ENCODE measurements at regions not wholly inside any gene's neighbourhood (a gene's known extent, or its start where the extent isn't known, plus 50 kb on each side); places are given as distances from the start of the nearest gene placed in this dataset.

DNA sequence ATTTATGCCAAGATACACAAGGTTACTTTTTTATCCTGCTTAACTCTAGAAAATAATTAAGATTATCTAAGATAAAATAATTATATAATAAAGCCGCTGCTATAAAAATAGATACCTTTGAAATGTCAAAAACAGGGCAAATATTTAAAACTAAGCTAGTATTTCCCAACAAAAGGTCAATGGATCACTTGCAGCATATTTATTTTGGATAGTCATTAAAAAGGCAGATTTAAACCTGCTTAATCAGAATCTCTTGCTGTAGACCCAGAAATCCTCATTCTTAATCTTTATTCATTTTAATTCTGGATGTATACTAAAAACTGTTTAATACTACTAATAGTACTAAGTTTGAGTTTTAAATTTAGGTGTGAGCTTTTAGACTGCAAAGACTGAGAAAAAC is 139.0 kb upstream of the CWC22 start:
- no peak for TF ChIP-seq CTCF (IDR thresholded peaks at IDR 0.05; ENCODE audit: low read depth, low read length)

DNA sequence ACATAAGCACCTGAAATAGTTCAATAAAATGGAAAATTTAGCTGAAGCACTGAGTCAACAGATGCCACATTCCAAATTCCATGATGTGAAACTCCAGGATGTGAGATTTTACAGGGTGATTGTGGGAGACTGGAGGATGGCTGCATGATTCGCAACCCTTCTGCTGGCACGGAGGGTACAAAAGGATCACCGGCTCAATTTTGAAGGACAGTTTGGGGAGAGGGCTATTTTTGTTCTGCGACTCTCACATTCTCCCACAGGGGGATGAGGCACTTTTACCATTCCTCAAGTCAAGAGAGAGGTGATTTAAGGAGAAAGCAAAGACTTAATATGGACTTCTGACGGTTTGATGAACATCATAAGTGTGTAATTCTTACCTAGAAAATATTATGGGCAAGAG is 138.1 kb upstream of the CWC22 start:
- DNase-seq (ENCODE audit: low read depth, low spot score): no peak
- no peak overlapping the region for H3K4me3 ChIP-seq (ENCODE audit: low read depth, low read length)
- ChIA-PET POLR2A (no interaction called here), CTCF (no interaction called here)
- TF ChIP-seq CTCF (IDR thresholded peaks at IDR 0.05; ENCODE audit: low read depth, low read length): no peak
- H3K9me3 ChIP-seq (ENCODE audit: control insufficient read depth, insufficient read depth, low read length): no peaks in the 10 kb centered on the region
- H3K27ac ChIP-seq (ENCODE audit: low read depth, low read length): no peak overlapping the region
- H3K27me3 ChIP-seq (ENCODE audit: control insufficient read depth, insufficient read depth, low read length): no peaks in the 10 kb centered on the region

More for the DNA sequence above, 139.0 kb upstream of the CWC22 start:
- H3K27me3 ChIP-seq (ENCODE audit: control insufficient read depth, insufficient read depth, low read length): no peaks in the 10 kb centered on the region
- H3K9me3 ChIP-seq (ENCODE audit: control insufficient read depth, insufficient read depth, low read length): no peaks in the 10 kb centered on the region
- no peak for DNase-seq (ENCODE audit: low read depth, low spot score)
- CTCF ChIA-PET: interaction anchor here (1.8 kb wide), 1 partner anchor 20 kb away, joined by 12 read pairs; no protein-coding TSS in a partner anchor
- no peak overlapping the region for H3K27ac ChIP-seq (ENCODE audit: low read depth, low read length)
- H3K4me3 ChIP-seq (ENCODE audit: low read depth, low read length): no peak overlapping the region
- POLR2A ChIA-PET: no interaction called here

- ChIA-PET CTCF (no interaction called here), POLR2A (no interaction called here)
- no peaks in the 10 kb centered on the region for H3K27me3 ChIP-seq (ENCODE audit: control insufficient read depth, insufficient read depth, low read length)
- H3K9me3 ChIP-seq (ENCODE audit: control insufficient read depth, insufficient read depth, low read length): no peaks in the 10 kb centered on the region
- no peak overlapping the region for H3K4me3 ChIP-seq (ENCODE audit: low read depth, low read length)
- no peak for TF ChIP-seq CTCF (IDR thresholded peaks at IDR 0.05; ENCODE audit: low read depth, low read length)
- no peak for DNase-seq (ENCODE audit: low read depth, low spot score)
- H3K27ac ChIP-seq (ENCODE audit: low read depth, low read length): no peak overlapping the region
Observed at GRCh38 chr2:180144338-180144813, 137.3 kb upstream of the CWC22 start.

GRCh38 chr2:180143633-180144337 is 136.7 kb upstream of the CWC22 start:
- TF ChIP-seq CTCF (IDR thresholded peaks at IDR 0.05; ENCODE audit: low read depth, low read length): no peak
- DNase-seq (ENCODE audit: low read depth, low spot score): no peak
- H3K27ac ChIP-seq (ENCODE audit: low read depth, low read length): no peak overlapping the region
- H3K9me3 ChIP-seq (ENCODE audit: control insufficient read depth, insufficient read depth, low read length): no peaks in the 10 kb centered on the region
- no peak overlapping the region for H3K4me3 ChIP-seq (ENCODE audit: low read depth, low read length)
- POLR2A ChIA-PET: no interaction called here
- CTCF ChIA-PET: no interaction called here
- no peaks in the 10 kb centered on the region for H3K27me3 ChIP-seq (ENCODE audit: control insufficient read depth, insufficient read depth, low read length)

GRCh38 chr2:180141600-180141999 is 134.5 kb upstream of the CWC22 start:
- POLR2A ChIA-PET: no interaction called here
- no peak overlapping the region for H3K27ac ChIP-seq (ENCODE audit: low read depth, low read length)
- no peaks in the 10 kb centered on the region for H3K27me3 ChIP-seq (ENCODE audit: control insufficient read depth, insufficient read depth, low read length)
- no peak for TF ChIP-seq CTCF (IDR thresholded peaks at IDR 0.05; ENCODE audit: low read depth, low read length)
- H3K4me3 ChIP-seq (ENCODE audit: low read depth, low read length): no peak overlapping the region
- no peaks in the 10 kb centered on the region for H3K9me3 ChIP-seq (ENCODE audit: control insufficient read depth, insufficient read depth, low read length)
- DNase-seq (ENCODE audit: low read depth, low spot score): no peak
- CTCF ChIA-PET: no interaction called here
